RWPE1 (cell line): ENCODE measurements at regions not wholly inside any gene's neighbourhood (a gene's known extent, or its start where the extent isn't known, plus 50 kb on each side); places are given as distances from the start of the nearest gene placed in this dataset.

ENCODE experiments used
- CTCF ChIA-PET: fragments of 350-600 bp; sonication (Branson Sonifier 250); formaldehyde crosslinking; extraction: SDS; loops from one replicate; lab custom pipeline; 2021; lab: Yijun Ruan, JAX
- POLR2A ChIA-PET: fragments of 400-600 bp; formaldehyde crosslinking; extraction: SDS; loops from one replicate; lab custom pipeline; 2020; ENCODE audit warnings: antibody characterized with exemption; ENCODE audit not compliant: low non-redundant PET; lab: Yijun Ruan, JAX
- DNase-seq: peaks from one replicate; pipeline ENCODE4 v3.0.0; 2012; ENCODE audit warnings: low spot score
- H3K27ac ChIP-seq: fragments of 450-650 bp; 2 replicates; pipeline ENCODE4 v1.5.1; 2017
- CTCF ChIP-seq: fragments of 450-650 bp; conservative IDR thresholded peaks from 2 replicates; pipeline ENCODE4 v1.5.1; 2017; ENCODE audit warnings: low read depth, mild to moderate bottlenecking

GRCh38 chr6:68443704-68444103, 191.4 kb upstream of the ADGRB3 start:
- POLR2A ChIA-PET: no interaction called here

GRCh38 chr6:68427630-68428029, 207.5 kb upstream of the ADGRB3 start:
- POLR2A ChIA-PET: no interaction called here
- peak; percentile 8 for DNase-seq
- no peak for TF ChIP-seq CTCF
- CTCF ChIA-PET: no interaction called here
- no peak overlapping the region for H3K27ac ChIP-seq

More at GRCh38 chr6:68443704-68444103, 191.4 kb upstream of the ADGRB3 start:
- no peak overlapping the region for H3K27ac ChIP-seq
- CTCF ChIA-PET: no interaction called here
- no peak for TF ChIP-seq CTCF
- DNase-seq: no peak

GRCh38 chr6:68410021-68410420, 225.1 kb upstream of the ADGRB3 start:
- H3K27ac ChIP-seq: no peak overlapping the region
- no peak for DNase-seq
- CTCF ChIA-PET: no interaction called here
- POLR2A ChIA-PET: no interaction called here
- TF ChIP-seq CTCF: no peak

GRCh38 chr6:68400396-68400795, 234.7 kb upstream of the ADGRB3 start:
- POLR2A ChIA-PET: no interaction called here
- CTCF ChIA-PET: no interaction called here
- no peak for DNase-seq
- H3K27ac ChIP-seq: no peak overlapping the region
- no peak for TF ChIP-seq CTCF

DNA sequence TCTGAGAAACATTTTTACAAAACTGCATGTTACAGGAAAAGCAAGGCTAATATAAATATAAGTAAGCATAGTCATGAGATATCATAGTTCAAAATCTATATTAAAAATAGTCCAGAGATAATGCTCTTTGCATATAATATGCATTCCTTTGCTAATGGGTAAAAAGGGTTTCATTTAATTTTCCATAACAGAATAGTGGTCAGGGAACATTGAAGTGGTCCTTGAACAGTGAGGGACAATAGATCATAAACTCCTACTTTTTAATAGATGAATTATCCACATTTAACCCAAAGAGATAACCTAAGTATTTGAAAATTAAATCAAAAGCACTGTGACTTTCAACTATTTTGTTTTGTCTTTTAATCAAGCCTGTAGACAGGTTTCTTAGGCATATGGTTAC, 243.1 kb upstream of the ADGRB3 start:
- TF ChIP-seq CTCF: no peak
- POLR2A ChIA-PET: no interaction called here
- no peak for DNase-seq
- H3K27ac ChIP-seq: no peak overlapping the region
- CTCF ChIA-PET: no interaction called here

DNA sequence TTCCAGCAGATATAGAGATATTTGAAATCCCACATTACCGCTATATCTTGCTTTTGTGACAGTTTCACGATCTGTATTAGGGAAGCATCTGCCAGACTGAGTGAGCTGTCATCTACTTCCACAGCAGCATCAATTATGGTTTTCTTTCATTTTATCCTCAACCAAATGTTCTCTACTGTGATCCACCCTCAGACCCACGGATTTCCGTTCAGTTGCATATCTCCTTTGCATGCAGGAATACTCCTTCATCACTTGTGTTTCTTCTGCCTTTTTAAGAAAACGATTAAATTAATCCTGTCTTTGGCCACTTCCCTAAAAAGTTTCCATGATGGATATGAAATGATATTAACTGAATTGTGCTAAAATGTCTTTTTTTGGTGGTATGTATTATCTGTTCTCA, 262.1 kb upstream of the ADGRB3 start:
- ChIA-PET CTCF (no interaction called here), POLR2A (no interaction called here)
- no peak for DNase-seq
- H3K27ac ChIP-seq: no peak overlapping the region
- TF ChIP-seq CTCF: no peak

DNA sequence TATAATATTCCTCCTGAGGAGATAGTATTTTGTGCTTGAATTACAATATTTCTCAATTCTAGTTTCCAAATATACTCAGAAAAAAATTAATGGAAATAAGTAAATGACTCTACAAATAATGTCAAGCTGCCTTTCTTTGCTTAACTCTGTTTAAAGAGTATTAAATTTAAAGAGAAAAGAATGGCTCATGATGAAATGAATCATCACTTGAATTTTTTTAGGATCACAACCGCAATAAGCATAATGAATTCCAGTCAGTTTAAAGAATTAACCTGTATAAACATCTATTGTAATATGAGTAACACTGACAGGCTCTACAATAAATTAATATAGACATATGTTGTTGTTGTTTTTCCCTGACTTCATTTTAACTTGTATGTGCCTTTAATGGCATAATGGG, 266.2 kb upstream of the ADGRB3 start:
- ChIA-PET CTCF (no interaction called here), POLR2A (no interaction called here)
- H3K27ac ChIP-seq: no peak overlapping the region
- DNase-seq: no peak
- no peak for TF ChIP-seq CTCF
